K562 (cell line): ENCODE measurements at regions not wholly inside any gene's neighbourhood (a gene's known extent, or its start where the extent isn't known, plus 50 kb on each side); places are given as distances from the start of the nearest gene placed in this dataset.

Experiments used
- ATAC-seq: fragments of 200-7000 bp; cut with Tn5 transposase; 3 replicates; pipeline ENCODE4 v1.9.1; 2020; ENCODE audit warnings: moderate library complexity
- BruUV-seq: library from RNA; stranded (reverse); fragments of 400-500 nt; replicated peaks from 2 replicates; lab custom pipeline; 2021; lab: Mats Ljungman, UMichigan
- CTCF ChIA-PET: fragments of 300-600 bp; formaldehyde crosslinking; extraction: SDS; loops from one replicate; lab custom pipeline; 2021; ENCODE audit warnings: low intra/inter-chr PET ratio; lab: Yijun Ruan, JAX
- POLR2A ChIA-PET: fragments of 300-600, 350-650 bp; sonication (Branson Sonifier 250); formaldehyde crosslinking; extraction: SDS; loops from one replicate; lab custom pipeline; 2021; ENCODE audit warnings: antibody characterized with exemption, inconsistent platforms; lab: Yijun Ruan, JAX
- DNase-seq, 4 experiments: peaks; one replicate each; pipeline versions ENCODE4 v3.0.0 to v3.0.0-alpha.2; 2011 to 2018; ENCODE audit warnings: low spot score in 3 of 4, mixed read lengths in 3 of 4; ENCODE audit errors: extremely low read depth in 1 of 4
- FAIRE-seq: peaks from 2 replicates; lab custom pipeline; 2011; peaks lifted over from hg19 to GRCh38; lab: Jason Lieb, UNC
- H2AFZ ChIP-seq: 2 replicates; pipeline ENCODE4 v1.6.0; 2011; ENCODE audit warnings: low read depth, low read length, control low read depth, inconsistent platforms
- H3K27ac ChIP-seq: fragments of 200-600 bp; 3 replicates; pipeline ENCODE4 v1.8.0; 2011; ENCODE audit warnings: low read depth, mild to moderate bottlenecking, control low read depth, inconsistent platforms, low read length, moderate library complexity, mixed read lengths; ENCODE audit errors: extremely low read depth
- H3K27me3 ChIP-seq, 2 experiments: fragments of 300-600 bp in 1 of 2; 2 replicates in 1 of 2; 3 replicates in 1 of 2; pipeline versions ENCODE4 v1.6.0 to v1.8.0; 2011; ENCODE audit warnings: inconsistent platforms in 2 of 2, low read length in 2 of 2, mild to moderate bottlenecking in 1 of 2, mixed read lengths in 1 of 2, moderate library complexity in 1 of 2; ENCODE audit not compliant: control insufficient read depth in 2 of 2, insufficient read depth in 2 of 2
- H3K36me3 ChIP-seq: fragments of 300-600 bp; 3 replicates; pipeline ENCODE4 v1.8.0; 2011; ENCODE audit warnings: mild to moderate bottlenecking, low read length, inconsistent platforms; ENCODE audit not compliant: control insufficient read depth, insufficient read depth
- H3K4me1 ChIP-seq, 2 experiments: fragments of 200-600 bp in 1 of 2; replicated peaks in 1 of 2; 2 replicates in 1 of 2; 3 replicates in 1 of 2; pipeline versions ENCODE4 v1.5.1 to v1.8.0; 2011; ENCODE audit warnings: inconsistent platforms in 2 of 2, low read length in 2 of 2, mild to moderate bottlenecking in 1 of 2, mixed read lengths in 1 of 2, moderate library complexity in 1 of 2; ENCODE audit not compliant: control insufficient read depth in 2 of 2, insufficient read depth in 2 of 2
- H3K4me2 ChIP-seq: 2 replicates; pipeline ENCODE4 v1.6.1; 2011; ENCODE audit warnings: low read length, control low read depth, inconsistent platforms, mixed read lengths; ENCODE audit not compliant: insufficient read depth
- H3K4me3 ChIP-seq: fragments of 200-600 bp; sonication (generic), shearing (Covaris generic); 2 replicates; pipeline ENCODE4 v1.5.1; 2016; ENCODE audit warnings: control low read depth, inconsistent platforms
- H3K79me2 ChIP-seq: fragments of 200-600 bp; 3 replicates; pipeline ENCODE4 v1.8.0; 2011; ENCODE audit warnings: low read length, inconsistent platforms; ENCODE audit not compliant: control insufficient read depth, insufficient read depth
- H3K9ac ChIP-seq, 2 experiments: 2 replicates each; pipeline versions ENCODE4 v1.6.0 to v1.6.1; 2011; ENCODE audit warnings: low read depth in 2 of 2, low read length in 2 of 2, control low read depth in 1 of 2, inconsistent platforms in 1 of 2, mild to moderate bottlenecking in 1 of 2, mixed read lengths in 1 of 2; ENCODE audit not compliant: insufficient read depth in 1 of 2
- H3K9me1 ChIP-seq: one replicate; pipeline ENCODE4 v1.6.0; 2011; ENCODE audit warnings: inconsistent platforms, mild to moderate bottlenecking, low read length, moderate library complexity; ENCODE audit not compliant: control insufficient read depth, insufficient read depth
- H3K9me3 ChIP-seq: replicated peaks from 2 replicates; pipeline ENCODE4 v1.5.1; 2011; ENCODE audit warnings: low read depth, low read length, inconsistent platforms; ENCODE audit not compliant: control insufficient read depth, insufficient read depth
- H4K20me1 ChIP-seq: replicated peaks from 2 replicates; pipeline ENCODE4 v1.6.1; 2011; ENCODE audit warnings: low read length, inconsistent platforms, mixed read lengths; ENCODE audit not compliant: control insufficient read depth, insufficient read depth
- CTCF ChIP-seq, 3 experiments: IDR thresholded peaks in 2 of 3; conservative IDR thresholded peaks in 1 of 3; 2 replicates each; pipeline ENCODE4 v1.5.1; 2011 to 2012; ENCODE audit warnings: low read length in 3 of 3, mild to moderate bottlenecking in 3 of 3, control low read depth in 2 of 3, improper control_type of control experiment in 1 of 3, inconsistent platforms in 1 of 3, low read depth in 1 of 3, mixed read lengths in 1 of 3, moderate library complexity in 1 of 3; ENCODE audit not compliant: insufficient read depth in 2 of 3
- RAD21 ChIP-seq, 2 experiments: fragments of 250-450 bp in 1 of 2; fragments of 450-650 bp in 1 of 2; sonication (Bioruptor Pico) in 1 of 2; formaldehyde crosslinking in 1 of 2; IDR thresholded peaks in 1 of 2; conservative IDR thresholded peaks in 1 of 2; 2 replicates each; pipeline versions ENCODE4 v1.4.0 to v1.8.0; 2020 to 2022; ENCODE audit warnings: mild to moderate bottlenecking in 2 of 2, moderate library complexity in 1 of 2
- TCF7 ChIP-seq: sonication (generic); IDR thresholded peaks from 2 replicates; pipeline ENCODE4 v1.6.1; 2016; ENCODE audit warnings: antibody characterized with exemption, borderline replicate concordance
- ZNF518B ChIP-seq: fragments of 250-450 bp; sonication (Bioruptor Pico); IDR thresholded peaks from 2 replicates; pipeline ENCODE4 v1.5.0; 2021; ENCODE audit warnings: mild to moderate bottlenecking, moderate library complexity
- ZNF644 ChIP-seq: fragments of 200-800 bp; sonication (Bioruptor generic); IDR thresholded peaks from 2 replicates; pipeline ENCODE4 v1.6.1; 2016; ENCODE audit warnings: low read depth, missing genetic modification characterization, missing compliant biosample characterization
- WGBS: fragments of 100-300 bp; shearing (Covaris generic); methylation state at CpG from one replicate; pipeline ENCODE4 v1.1.6; 2016; ENCODE audit warnings: low coverage, mixed read lengths; ENCODE audit not compliant: insufficient coverage; ENCODE audit errors: missing lambda C conversion rate; 5-methylcytosine and 5-hydroxymethylcytosine counted together
- in situ Hi-C: fragments of 300-500 bp; cut with MboI; formaldehyde crosslinking; loops from 4 replicates; pipeline ENCODE4 v1.15.0; 2018; ENCODE audit warnings: inconsistent platforms, mixed read lengths
- intact Hi-C: fragments of 100-400 bp; cut with micrococcal nuclease; formaldehyde crosslinking; loops from 2 replicates; pipeline ENCODE4 v1.14.2; 2022

DNA sequence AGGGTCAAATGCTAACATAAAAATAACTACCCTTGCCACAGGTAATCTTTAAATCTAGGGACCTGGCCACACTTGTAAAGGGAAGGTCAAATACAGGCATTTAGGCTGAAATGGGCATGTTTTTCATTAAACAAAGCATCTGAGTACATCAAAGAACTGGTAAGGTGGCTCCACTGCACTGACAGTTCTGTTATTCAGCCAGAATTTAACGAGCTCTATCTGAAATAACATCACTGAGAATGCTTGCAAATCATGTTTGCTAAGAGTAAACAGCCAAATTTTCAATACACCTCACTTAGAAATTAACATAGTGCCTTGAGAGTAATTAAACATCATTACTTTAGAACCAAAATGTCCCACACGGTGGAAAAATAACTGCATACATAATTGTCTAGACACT is 118.9 kb downstream of the MTHFS start (continued):
- no peak for TF ChIP-seq ZNF518B (CRISPR knock-in tag)
- no peak for TF ChIP-seq ZNF644 (tag)

GRCh38 chr15:79778378-79778990 is 118.3 kb downstream of the MTHFS start:
- intact Hi-C loops, result no loop called here
- CTCF ChIA-PET, result no interaction called here
- DNase-seq (no peak), FAIRE-seq (no peak), ATAC-seq (no peak)
- Histone ChIP-seq H2AFZ (no peak overlapping the region), H3K9me3 (no peaks in the 10 kb centered on the region), H3K27me3 (peaks cover 2 to 12% of the 10 kb centered on the region in 2 experiments; a peak in 2 of 5 replicates), H3K9me1 (no peaks in the 10 kb centered on the region), H3K4me2 (no peak overlapping the region), H3K9ac (no peak overlapping the region), H3K79me2 (no peaks in the 10 kb centered on the region), H4K20me1 (no peaks in the 10 kb centered on the region), H3K4me3 (no peak overlapping the region), H3K36me3 (no peaks in the 10 kb centered on the region), H3K4me1 (no peaks in the 10 kb centered on the region), H3K27ac (no peak overlapping the region)
- in situ Hi-C loops, result no loop called here
- TF ChIP-seq CTCF (IDR thresholded peaks at IDR 0.05 in 2 of 3, conservative IDR thresholded peaks at IDR 0.05 in 1 of 3; ENCODE audit: insufficient read depth in 2 of 3, low read depth in 1 of 3, low read length in 3 of 3) (0 out of 6 replicates have a peak, but pooled peaks of 1 of the 3 experiments have one; percentile 14), TCF7 (no peak), RAD21 (CRISPR knock-in tag; conservative IDR thresholded peaks at IDR 0.05 in 1 of 2, IDR thresholded peaks at IDR 0.05 in 1 of 2) (0 out of 4 replicates have a peak, but pooled peaks of 1 of the 2 experiments have one; percentile 15)
- POLR2A ChIA-PET, result interaction anchor here (1.0 kb wide), 1 partner anchor 121 kb away, joined by 3 read pairs; no protein-coding TSS in a partner anchor
- WGBS, result 0% methylated on average over 3 of the region's 3 CpGs
- no TSS peak for BruUV-seq
